ENCODE measurements at regions not wholly inside any gene's neighbourhood (a gene's known extent, or its start where the extent isn't known, plus 50 kb on each side); places are given as distances from the start of the nearest gene placed in this dataset.

GRCh38 chrX:127037159-127037558, 217.6 kb downstream of the PRR32 start:
- Histone ChIP-seq H3K4me1 (ENCODE audit: low read depth) (no peaks in the 10 kb centered on the region), H3K4me3 (no peak overlapping the region), H3K9me3 (ENCODE audit: low read depth) (no peaks in the 10 kb centered on the region), H3K27ac (no peak overlapping the region), H3K36me3 (no peaks in the 10 kb centered on the region), H3K27me3 (no peaks in the 10 kb centered on the region)
- TF ChIP-seq CTCF (IDR thresholded peaks at IDR 0.05; ENCODE audit: low read depth, low read length) = no peak
- DNase-seq (ENCODE audit: low read depth in 1 of 2, low spot score in 1 of 2) = no peak

GRCh38 chrX:127038065-127038464, 218.5 kb downstream of the PRR32 start:
- TF ChIP-seq CTCF (IDR thresholded peaks at IDR 0.05; ENCODE audit: low read depth, low read length) = no peak
- Histone ChIP-seq H3K4me3 (no peak overlapping the region), H3K27me3 (no peaks in the 10 kb centered on the region), H3K27ac (no peak overlapping the region), H3K9me3 (ENCODE audit: low read depth) (no peaks in the 10 kb centered on the region), H3K4me1 (ENCODE audit: low read depth) (no peaks in the 10 kb centered on the region), H3K36me3 (no peaks in the 10 kb centered on the region)
- peak in 1 of 2 donors; percentile 16 for DNase-seq (ENCODE audit: low read depth in 1 of 2, low spot score in 1 of 2)

GRCh38 chrX:127057891-127058619, 238.5 kb downstream of the PRR32 start:
- Histone ChIP-seq H3K36me3 (no peaks in the 10 kb centered on the region), H3K9me3 (ENCODE audit: low read depth) (no peaks in the 10 kb centered on the region), H3K27me3 (no peaks in the 10 kb centered on the region), H3K4me3 (no peak overlapping the region), H3K4me1 (ENCODE audit: low read depth) (no peaks in the 10 kb centered on the region), H3K27ac (no peak overlapping the region)
- no peak for TF ChIP-seq CTCF (IDR thresholded peaks at IDR 0.05; ENCODE audit: low read depth, low read length)
- DNase-seq (ENCODE audit: low read depth in 1 of 2, low spot score in 1 of 2) = peak in 1 of 2 donors; percentile 12

GRCh38 chrX:127085939-127086338, 266.4 kb downstream of the PRR32 start:
- Histone ChIP-seq H3K36me3 (no peaks in the 10 kb centered on the region), H3K4me3 (no peak overlapping the region), H3K27ac (no peak overlapping the region), H3K9me3 (ENCODE audit: low read depth) (no peaks in the 10 kb centered on the region), H3K4me1 (ENCODE audit: low read depth) (no peaks in the 10 kb centered on the region), H3K27me3 (no peaks in the 10 kb centered on the region)
- DNase-seq (ENCODE audit: low read depth in 1 of 2, low spot score in 1 of 2) = no peak
- TF ChIP-seq CTCF (IDR thresholded peaks at IDR 0.05; ENCODE audit: low read depth, low read length) = no peak

- Histone ChIP-seq H3K27me3 (no peaks in the 10 kb centered on the region), H3K36me3 (no peaks in the 10 kb centered on the region), H3K4me3 (no peak overlapping the region), H3K4me1 (ENCODE audit: low read depth) (peaks cover 12% of the 10 kb centered on the region), H3K9me3 (ENCODE audit: low read depth) (peaks cover 5% of the 10 kb centered on the region), H3K27ac (peak overlapping the region; percentile 42)
- TF ChIP-seq CTCF (IDR thresholded peaks at IDR 0.05; ENCODE audit: low read depth, low read length) = no peak
- no peak for DNase-seq (ENCODE audit: low read depth in 1 of 2, low spot score in 1 of 2)
Observed at GRCh38 chrX:127112726-127113125, 293.2 kb downstream of the PRR32 start.

All from cardiac muscle cell (in vitro differentiated cells and primary cell).